GM19025 (cell line): ENCODE measurements at regions not wholly inside any gene's neighbourhood (a gene's known extent, or its start where the extent isn't known, plus 50 kb on each side); places are given as distances from the start of the nearest gene placed in this dataset.
"Not testable (repeated sequence)": the region's sequence is repeated elsewhere in the genome, so short reads cannot be mapped to it uniquely, and the experiment has no call there.

Source experiments
- ATAC-seq: cut with Tn5 transposase; IDR thresholded peaks from one replicate; pipeline ENCODE4 v1.9.1; 2021; ENCODE audit warnings: mild to moderate bottlenecking, low read depth, moderate library complexity; ENCODE audit not compliant: unreplicated experiment

DNA sequence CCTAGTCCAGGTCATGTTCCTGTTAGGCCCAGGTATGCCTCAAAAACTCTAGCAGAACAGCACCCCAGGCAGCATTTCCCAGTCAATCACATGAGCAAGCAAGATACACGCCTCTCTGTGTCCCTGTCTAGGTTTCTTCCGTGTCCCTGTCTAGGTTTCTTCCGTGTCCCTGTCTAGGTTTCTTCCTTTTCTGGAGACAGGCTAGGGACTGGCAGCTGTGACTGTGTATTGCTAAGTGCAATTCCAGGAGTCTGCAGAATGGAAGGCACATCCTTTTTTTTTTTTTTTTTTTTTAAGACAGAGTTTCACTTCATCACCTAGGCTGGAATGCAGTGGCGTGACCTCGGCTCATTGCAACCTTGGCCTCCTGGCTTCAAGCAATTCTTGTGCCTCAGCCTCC, 77.6 kb downstream of the SETD4 start:
- ATAC-seq: no peak

DNA sequence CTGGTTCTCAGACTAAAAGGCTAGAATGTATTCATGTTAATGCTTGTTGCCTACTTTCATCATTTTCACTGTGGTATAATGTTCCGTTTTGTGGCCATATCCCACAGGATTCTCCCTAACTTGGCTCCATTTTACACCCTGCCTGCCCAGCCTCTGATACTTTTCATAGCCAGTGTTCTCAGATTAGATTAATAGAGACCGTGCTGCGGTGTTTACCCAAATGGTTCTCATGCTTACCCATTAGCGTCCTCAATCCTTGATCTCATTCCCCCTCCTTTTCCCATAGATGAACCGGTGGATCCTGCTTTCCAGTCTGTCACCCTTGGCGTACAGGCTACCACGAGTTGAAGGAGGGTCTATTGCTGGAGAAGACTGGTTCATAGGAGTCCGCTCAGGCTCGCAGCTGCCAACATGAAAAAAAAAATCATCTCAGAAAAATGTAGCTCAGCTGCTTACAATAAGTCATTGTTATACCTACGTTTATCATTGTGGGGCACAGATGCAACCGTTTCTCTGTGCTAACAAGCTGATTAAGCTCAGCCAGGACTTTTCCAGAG, 78.7 kb downstream of the SETD4 start:
- no peak for ATAC-seq

- no peak for ATAC-seq
These were observed 79.5 kb downstream of the SETD4 start for GRCh38 chr21:35980821-35981220.

DNA sequence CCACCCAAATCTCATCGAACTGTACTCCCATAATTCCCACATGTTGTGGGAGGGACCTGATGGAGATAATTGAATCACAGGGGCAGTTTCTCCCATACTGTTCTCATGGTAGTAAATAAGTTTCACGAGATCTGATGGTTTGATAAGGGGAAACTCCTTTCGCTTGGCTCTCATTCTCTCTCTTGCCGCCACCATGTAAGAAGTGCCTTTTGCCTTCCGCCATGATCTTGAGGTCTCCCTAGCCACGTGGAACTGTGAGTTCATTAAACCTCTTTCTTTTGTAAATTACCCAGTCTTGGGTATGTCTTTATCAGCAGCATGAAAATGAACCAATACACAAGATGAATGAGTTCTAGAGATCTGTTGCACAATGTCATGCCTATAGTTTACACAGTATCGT, 82.5 kb downstream of the SETD4 start:
- ATAC-seq: not testable (repeated sequence)

DNA sequence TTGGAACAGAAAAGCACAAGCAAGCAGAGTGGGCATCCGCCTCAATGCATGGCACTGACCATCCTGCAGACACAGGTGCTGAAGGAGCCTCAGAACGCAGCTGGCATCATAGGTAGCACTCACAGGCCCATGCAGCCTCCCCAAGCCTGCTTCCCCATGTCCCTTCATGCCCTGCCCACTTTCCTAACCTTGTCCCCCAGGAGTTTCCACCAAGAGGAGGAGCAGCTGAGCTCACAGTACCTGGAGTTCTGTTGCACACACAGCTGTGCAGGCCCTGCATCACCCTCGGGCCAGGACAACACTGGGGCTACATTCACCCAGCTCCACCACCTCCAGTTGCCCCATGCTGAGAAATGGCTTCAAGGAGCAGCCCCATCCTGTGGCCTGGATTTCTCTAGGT, 83.4 kb downstream of the SETD4 start:
- no peak for ATAC-seq

DNA sequence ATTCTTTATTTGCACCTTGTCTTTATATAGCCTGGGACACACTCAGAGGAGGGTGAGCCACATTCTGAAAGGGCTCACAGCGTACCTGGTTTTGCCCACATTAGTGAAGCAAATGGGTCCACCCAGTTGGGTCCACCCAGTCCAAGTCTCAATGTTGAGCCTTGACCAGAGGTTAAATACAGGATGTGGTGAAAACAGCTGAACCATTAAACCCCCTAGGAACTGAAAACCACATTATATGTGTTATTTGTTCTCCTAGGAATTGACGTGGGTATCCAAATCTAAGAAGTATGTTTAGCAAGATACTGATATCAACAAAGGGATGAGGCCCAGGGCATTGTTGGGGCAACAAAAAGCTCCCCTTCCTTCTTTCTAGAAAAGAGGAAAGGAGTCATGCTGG, 83.8 kb downstream of the SETD4 start:
- ATAC-seq: no peak

GRCh38 chr21:35974775-35975174, 85.6 kb downstream of the SETD4 start:
- no peak for ATAC-seq

DNA sequence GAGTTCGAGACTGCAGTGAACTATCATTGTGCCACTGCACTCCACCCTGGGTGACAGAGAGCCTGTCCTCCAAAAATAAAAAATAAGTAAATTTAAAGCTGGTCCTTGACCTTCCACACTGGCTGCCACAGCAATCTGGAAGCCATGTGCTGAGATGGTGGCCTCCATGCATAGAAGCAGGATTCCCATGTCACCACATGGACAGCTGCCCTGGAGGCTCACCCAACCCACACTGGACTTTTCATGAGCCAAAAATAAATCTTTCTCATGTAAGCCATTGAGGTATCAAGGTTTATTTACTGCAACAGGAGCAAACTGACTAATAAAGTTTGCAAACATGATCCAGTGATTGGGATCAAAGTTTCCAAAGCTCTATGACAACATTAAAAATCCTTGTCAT, 88.5 kb downstream of the SETD4 start:
- no peak for ATAC-seq

DNA sequence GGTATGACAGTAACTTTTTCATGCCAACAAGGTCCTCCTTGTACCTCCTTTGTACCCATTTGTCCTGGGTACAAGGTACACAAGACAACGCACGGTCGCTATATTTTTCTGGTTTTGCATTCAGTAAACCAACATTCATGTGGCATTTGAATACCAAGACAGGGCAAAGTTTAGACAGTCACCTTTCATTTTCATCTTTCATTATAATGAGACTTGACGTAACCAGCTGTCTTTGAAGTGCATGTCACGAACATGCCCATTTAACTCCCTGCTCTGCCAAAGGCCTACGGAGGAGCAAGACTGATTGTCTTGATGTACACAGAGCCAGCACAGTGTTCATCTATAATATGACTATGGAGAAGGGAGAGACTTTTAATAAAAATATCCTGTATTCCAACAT, 91.0 kb downstream of the SETD4 start:
- ATAC-seq: no peak

DNA sequence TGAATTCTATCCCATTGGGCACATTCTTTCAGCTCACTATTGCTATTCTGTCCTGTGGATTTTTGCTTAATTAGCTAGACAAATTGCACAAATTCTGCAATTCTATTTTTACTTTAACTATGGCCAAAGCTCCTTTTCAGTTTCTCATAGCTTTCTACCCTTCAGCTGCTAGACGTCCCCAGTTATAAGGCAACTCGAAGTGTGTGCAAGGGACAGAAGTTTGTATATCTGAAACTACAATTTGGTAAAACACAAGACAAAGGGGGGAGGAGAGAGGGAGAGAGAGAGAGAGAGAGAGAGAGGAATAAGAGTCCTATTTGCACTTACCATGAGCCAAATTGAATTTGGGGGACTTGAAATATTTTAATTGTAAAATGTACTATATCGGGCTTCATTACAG, 91.8 kb downstream of the SETD4 start:
- ATAC-seq: no peak

GRCh38 chr21:35965699-35966098, 94.6 kb downstream of the SETD4 start:
- no peak for ATAC-seq

GRCh38 chr21:35963920-35964451, 96.3 kb downstream of the SETD4 start:
- no peak for ATAC-seq

DNA sequence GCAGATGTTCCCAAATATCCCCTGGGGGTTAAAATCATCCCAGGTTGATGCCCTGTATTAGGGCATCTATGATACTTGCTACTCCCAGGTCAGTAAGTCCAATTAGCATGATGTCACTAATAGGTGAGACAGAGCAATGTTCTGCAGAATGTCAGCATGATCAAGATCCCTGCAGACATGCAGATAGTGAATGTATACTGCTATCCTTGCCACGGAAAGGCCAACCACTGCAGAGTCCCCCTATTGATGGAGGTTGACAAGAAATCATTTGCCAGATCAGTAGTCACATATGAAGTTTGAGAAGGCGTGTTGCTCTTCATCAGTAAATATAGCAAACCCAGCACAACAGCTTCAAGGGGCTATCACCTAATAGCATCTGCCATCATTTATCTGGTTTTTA, 97.4 kb downstream of the SETD4 start:
- no peak for ATAC-seq

DNA sequence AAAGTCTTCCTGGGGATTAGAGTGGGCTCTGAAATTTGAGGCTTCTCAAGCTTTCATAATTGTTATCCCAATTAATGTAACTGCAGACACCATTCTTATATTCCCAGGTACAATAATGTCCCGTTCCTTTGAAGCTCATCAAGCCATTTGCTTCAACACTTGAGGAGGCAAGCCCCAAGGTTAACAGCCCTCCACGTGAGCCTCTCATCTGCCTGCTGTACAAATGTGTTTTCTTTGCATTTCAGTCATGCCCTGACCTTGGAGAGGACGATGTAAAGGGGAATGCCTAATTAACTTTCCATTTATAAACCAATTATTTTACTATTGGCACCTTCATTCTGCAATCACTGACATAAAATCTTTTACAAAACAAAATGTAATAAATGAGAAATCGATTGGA, 106.3 kb downstream of the SETD4 start:
- no peak for ATAC-seq

DNA sequence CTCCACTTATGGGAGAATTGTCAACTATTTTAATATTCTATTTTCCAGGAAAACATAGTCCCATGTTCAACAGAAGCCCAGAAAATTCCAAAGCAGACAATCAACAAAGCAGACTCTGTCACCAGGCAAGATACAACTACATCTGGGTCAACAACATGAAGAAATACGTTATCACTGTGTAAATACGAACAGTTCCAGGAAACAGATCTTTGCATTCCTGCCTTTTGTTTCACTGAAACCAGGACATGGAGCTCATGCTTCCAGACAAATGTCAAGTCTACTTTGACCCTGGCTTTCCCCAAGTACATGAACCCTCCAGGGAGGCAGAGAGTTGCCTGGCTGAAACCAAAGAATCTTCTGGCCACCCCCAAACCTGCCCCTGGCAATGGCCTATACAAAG, 106.7 kb downstream of the SETD4 start:
- no peak for ATAC-seq

GRCh38 chr21:35952651-35953340, 107.5 kb downstream of the SETD4 start:
- no peak for ATAC-seq

DNA sequence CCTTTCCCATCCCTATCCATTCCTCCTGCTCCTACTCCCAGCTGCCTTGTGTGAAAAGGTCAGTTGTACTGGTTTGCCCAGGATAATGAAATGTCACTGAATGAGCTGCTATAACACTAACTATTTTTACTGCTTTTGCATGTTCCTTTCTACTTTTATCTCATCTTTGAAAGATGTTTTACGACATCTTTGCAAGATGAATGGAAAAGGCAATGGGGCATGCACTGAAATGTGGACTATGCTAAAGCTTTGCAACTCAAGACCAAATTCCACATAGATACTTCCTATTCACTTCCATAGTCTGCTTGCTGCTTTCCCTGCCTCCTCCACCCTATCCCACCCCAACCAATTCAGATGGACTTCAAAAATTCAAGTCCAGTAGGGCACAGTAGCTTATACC, 111.3 kb downstream of the SETD4 start:
- no peak for ATAC-seq

DNA sequence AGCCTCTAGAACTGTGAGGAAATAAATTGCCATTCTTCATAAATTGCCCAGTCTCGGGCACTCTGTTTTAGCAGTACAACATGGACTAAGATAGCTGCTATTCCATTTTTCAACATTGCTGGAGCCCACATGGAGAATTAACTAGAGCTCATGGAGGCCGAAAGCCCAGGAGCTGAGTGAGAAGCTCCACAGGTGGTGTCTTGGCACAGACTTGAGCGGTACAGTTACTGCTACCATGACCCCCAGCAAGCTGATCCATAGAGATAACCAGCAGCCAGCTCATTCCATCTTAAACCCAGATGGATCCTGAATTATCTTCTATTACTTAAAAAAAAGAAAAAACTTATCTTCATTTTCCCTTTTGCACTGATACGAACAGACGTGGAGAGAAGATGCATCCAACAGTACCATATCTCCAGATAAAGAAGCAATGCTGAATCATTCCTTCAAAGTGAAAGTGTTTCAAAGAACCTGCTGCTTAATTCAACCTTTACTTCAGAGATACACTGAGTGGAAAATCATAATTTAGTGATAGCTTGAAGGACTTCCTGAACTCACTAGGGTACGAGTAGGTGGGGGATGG, 115.1 kb downstream of the SETD4 start:
- no peak for ATAC-seq

DNA sequence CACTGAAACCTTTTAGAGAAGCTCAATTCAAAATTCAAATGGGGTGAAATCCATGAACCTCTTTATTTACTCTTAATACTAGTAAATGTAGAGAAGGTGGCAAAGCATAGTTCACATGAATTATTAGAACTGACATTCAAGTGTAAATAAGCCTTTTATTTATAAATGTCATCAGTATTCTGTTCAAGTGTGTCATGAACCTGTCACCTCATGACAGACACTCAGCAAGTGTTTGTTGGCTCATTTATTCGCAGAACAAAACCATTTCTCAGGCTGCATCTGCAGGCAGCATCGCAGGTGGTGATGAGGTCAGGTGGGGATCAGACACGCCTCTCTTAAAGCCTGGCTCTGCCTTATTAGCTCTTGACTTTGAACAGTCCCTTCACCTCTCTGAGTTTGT, 116.6 kb downstream of the SETD4 start:
- ATAC-seq: no peak

DNA sequence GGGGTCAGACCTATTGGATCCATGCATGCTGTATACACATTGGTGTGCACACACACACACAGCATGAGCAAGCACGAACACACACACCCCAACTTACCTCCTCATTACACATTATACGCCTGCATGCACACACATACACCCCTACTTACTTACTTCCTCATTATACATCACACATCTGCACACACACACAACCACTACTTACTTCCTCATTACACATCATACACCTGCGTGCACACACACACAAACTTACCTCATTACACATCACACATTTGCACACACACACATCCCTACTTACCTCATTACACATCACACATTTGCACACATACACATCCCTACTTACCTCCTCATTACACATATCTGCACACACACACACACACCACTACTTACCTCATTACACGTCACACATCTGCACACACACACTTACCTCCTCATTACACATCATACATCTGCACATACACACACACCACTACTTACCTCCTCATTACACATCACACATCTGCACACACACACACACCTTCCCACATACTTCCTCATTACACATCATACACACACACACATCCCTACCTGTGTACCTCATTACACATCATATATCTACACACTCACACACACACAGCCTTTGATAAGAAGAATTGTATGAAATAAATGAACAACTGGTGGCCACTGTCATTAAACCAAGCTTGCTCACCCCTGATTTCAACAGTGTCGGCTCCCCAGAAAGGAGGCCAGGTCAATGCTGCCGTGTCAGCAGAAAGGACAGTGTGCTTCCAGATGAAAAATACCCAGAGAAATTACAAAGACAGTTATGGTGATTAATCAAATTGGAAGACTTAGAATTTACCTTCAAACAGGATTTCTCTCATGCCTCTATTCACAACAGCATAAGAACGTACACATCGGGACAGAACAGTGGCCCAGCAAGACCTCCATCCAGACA, 117.8 kb downstream of the SETD4 start:
- ATAC-seq: no peak
